ENCODE measurements at regions not wholly inside any gene's neighbourhood (a gene's known extent, or its start where the extent isn't known, plus 50 kb on each side); places are given as distances from the start of the nearest gene placed in this dataset.
"Not testable (repeated sequence)": the region's sequence is repeated elsewhere in the genome, so short reads cannot be mapped to it uniquely, and the experiment has no call there.

- Histone ChIP-seq H3K27ac (ENCODE audit: low read depth in 1 of 2, low read length in 1 of 2) (peak overlapping the region in 1 of 2 donors; percentile 21), H3K36me3 (ENCODE audit: control insufficient read depth in 4 of 4, insufficient read depth in 4 of 4, low read length in 4 of 4) (no peaks in the 10 kb centered on the region), H3K9me3 (ENCODE audit: control insufficient read depth in 4 of 4, insufficient read depth in 3 of 4, low read length in 3 of 4) (peaks cover 0 to 11% (median 0%) of the 10 kb centered on the region in 4 donors), H3K9ac (ENCODE audit: insufficient read depth in 1 of 2, low read length in 2 of 2) (no peak overlapping the region), H3K27me3 (ENCODE audit: control insufficient read depth in 3 of 3, insufficient read depth in 3 of 3, low read length in 2 of 3) (peaks cover 0 to 4% (median 0%) of the 10 kb centered on the region in 3 donors), H3K4me1 (ENCODE audit: control insufficient read depth in 5 of 5, insufficient read depth in 5 of 5, low read length in 5 of 5) (peaks cover 0 to 2% (median 0%) of the 10 kb centered on the region in 5 donors), H3K4me3 (peak overlapping the region; percentile 40)
- DNase-seq (peak; percentile 42 to 75 (median 53)), ATAC-seq (ENCODE audit: insufficient read depth, low FRiP score) (peak; percentile 73)
- TF ChIP-seq, protein P1, sequence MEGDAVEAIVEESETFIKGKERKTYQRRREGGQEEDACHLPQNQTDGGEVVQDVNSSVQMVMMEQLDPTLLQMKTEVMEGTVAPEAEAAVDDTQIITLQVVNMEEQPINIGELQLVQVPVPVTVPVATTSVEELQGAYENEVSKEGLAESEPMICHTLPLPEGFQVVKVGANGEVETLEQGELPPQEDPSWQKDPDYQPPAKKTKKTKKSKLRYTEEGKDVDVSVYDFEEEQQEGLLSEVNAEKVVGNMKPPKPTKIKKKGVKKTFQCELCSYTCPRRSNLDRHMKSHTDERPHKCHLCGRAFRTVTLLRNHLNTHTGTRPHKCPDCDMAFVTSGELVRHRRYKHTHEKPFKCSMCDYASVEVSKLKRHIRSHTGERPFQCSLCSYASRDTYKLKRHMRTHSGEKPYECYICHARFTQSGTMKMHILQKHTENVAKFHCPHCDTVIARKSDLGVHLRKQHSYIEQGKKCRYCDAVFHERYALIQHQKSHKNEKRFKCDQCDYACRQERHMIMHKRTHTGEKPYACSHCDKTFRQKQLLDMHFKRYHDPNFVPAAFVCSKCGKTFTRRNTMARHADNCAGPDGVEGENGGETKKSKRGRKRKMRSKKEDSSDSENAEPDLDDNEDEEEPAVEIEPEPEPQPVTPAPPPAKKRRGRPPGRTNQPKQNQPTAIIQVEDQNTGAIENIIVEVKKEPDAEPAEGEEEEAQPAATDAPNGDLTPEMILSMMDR (IDR thresholded peaks at IDR 0.05; ENCODE audit: control extremely low read depth, extremely low read depth), result no peak
- 28 to 29% methylated on average over 66 to 68 of the region's 68 CpGs for WGBS, 2 donors
These were observed 796.4 kb downstream of the AACS start for GRCh38 chr12:125861299-125862281.

GRCh38 chr12:125865236-125865635 lies 800.0 kb downstream of the AACS start:
- H3K9ac ChIP-seq (ENCODE audit: insufficient read depth in 1 of 2, low read length in 2 of 2); H3K27ac ChIP-seq (ENCODE audit: low read depth in 1 of 2, low read length in 1 of 2); ATAC-seq (ENCODE audit: insufficient read depth, low FRiP score); H3K4me3 ChIP-seq; H3K4me1 ChIP-seq (ENCODE audit: control insufficient read depth in 5 of 5, insufficient read depth in 5 of 5, low read length in 5 of 5); DNase-seq; H3K36me3 ChIP-seq (ENCODE audit: control insufficient read depth in 4 of 4, insufficient read depth in 4 of 4, low read length in 4 of 4); H3K27me3 ChIP-seq (ENCODE audit: control insufficient read depth in 3 of 3, insufficient read depth in 3 of 3, low read length in 2 of 3): not testable (repeated sequence)
- peaks cover 0 to 12% (median 0%) of the 10 kb centered on the region in 4 donors for H3K9me3 ChIP-seq (ENCODE audit: control insufficient read depth in 4 of 4, insufficient read depth in 3 of 4, low read length in 3 of 4)
- 88 to 93% methylated on average over 6 of the region's 6 CpGs for whole genome bisulfite sequencing, 2 donors

DNA sequence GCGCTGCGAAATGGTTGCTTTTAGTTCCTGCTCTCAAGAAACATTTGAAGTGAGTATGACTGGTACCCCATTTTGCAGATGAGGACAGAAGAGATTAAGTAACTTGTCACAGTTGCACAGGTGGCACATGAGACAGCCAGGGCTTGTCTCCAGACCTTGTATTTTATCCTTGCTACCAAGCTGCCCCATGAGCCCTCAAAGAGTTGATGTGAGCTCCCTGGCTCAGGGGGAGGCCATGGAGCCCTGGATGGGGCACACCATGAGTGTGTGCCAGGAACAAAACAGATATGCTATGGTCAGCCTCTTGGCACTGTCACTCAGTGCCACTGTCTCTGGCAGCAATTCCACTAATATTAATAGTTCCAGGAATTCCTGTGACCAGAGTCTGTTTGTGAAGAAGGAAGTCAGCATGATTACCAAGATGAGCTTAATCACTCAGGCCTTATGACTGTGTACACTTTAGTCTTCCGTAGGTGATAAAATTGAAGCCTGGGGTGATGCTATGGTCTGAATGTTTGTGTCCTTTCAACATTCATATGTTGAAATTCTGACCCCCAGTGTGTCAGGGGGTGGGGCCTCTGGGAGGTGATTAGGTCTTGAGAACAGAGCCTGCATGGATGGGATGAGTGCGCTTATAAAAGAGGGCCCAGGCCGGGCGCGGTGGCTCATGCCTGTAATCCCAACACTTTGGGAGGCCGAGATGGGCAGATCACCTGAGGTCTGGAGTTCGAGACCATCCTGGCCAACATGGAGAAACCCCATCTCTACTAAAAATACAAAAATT lies 806.8 kb downstream of the AACS start:
- Histone ChIP-seq H3K27ac (ENCODE audit: low read depth in 1 of 2, low read length in 1 of 2) (no peak overlapping the region), H3K4me3 (no peak overlapping the region), H3K36me3 (ENCODE audit: control insufficient read depth in 4 of 4, insufficient read depth in 4 of 4, low read length in 4 of 4) (no peaks in the 10 kb centered on the region), H3K27me3 (ENCODE audit: control insufficient read depth in 3 of 3, insufficient read depth in 3 of 3, low read length in 2 of 3) (no peaks in the 10 kb centered on the region), H3K9me3 (ENCODE audit: control insufficient read depth in 4 of 4, insufficient read depth in 3 of 4, low read length in 3 of 4) (peaks cover 0 to 3% (median 0%) of the 10 kb centered on the region in 4 donors), H3K9ac (ENCODE audit: insufficient read depth in 1 of 2, low read length in 2 of 2) (no peak overlapping the region), H3K4me1 (ENCODE audit: control insufficient read depth in 5 of 5, insufficient read depth in 5 of 5, low read length in 5 of 5) (no peaks in the 10 kb centered on the region)
- TF ChIP-seq, protein P1 (IDR thresholded peaks at IDR 0.05; ENCODE audit: control extremely low read depth, extremely low read depth), result no peak
- DNase-seq (no peak), ATAC-seq (ENCODE audit: insufficient read depth, low FRiP score) (no peak)
- 90 to 93% methylated on average over 9 of the region's 9 CpGs for WGBS, 2 donors

- no peaks in the 10 kb centered on the region for H3K4me1 ChIP-seq (ENCODE audit: control insufficient read depth in 5 of 5, insufficient read depth in 5 of 5, low read length in 5 of 5)
- DNase-seq (no peak), ATAC-seq (ENCODE audit: insufficient read depth, low FRiP score) (no peak)
- no peak overlapping the region for H3K4me3 ChIP-seq
- no peaks in the 10 kb centered on the region for H3K27me3 ChIP-seq (ENCODE audit: control insufficient read depth in 3 of 3, insufficient read depth in 3 of 3, low read length in 2 of 3)
- no peak overlapping the region for H3K9ac ChIP-seq (ENCODE audit: insufficient read depth in 1 of 2, low read length in 2 of 2)
- no peak overlapping the region for H3K27ac ChIP-seq (ENCODE audit: low read depth in 1 of 2, low read length in 1 of 2)
- 61 to 74% methylated on average over 5 of the region's 5 CpGs for WGBS, 2 donors
- H3K9me3 ChIP-seq (ENCODE audit: control insufficient read depth in 4 of 4, insufficient read depth in 3 of 4, low read length in 3 of 4), result peaks cover 0 to 3% (median 0%) of the 10 kb centered on the region in 4 donors
- TF ChIP-seq, protein P1 (IDR thresholded peaks at IDR 0.05; ENCODE audit: control extremely low read depth, extremely low read depth), result no peak
- H3K36me3 ChIP-seq (ENCODE audit: control insufficient read depth in 4 of 4, insufficient read depth in 4 of 4, low read length in 4 of 4), result no peaks in the 10 kb centered on the region
These were observed 807.8 kb downstream of the AACS start for GRCh38 chr12:125873016-125873415.
